ENCODE measurements at regions not wholly inside any gene's neighbourhood (a gene's known extent, or its start where the extent isn't known, plus 50 kb on each side); places are given as distances from the start of the nearest gene placed in this dataset.

- TF ChIP-seq CTCF (IDR thresholded peaks at IDR 0.05): no peak
- no peak for TF ChIP-seq POLR2A (IDR thresholded peaks at IDR 0.05)
Observed at GRCh38 chr6:169038691-169039090, 215.0 kb downstream of the THBS2 start.

Data from heart left ventricle (tissue), 13 donors.